GM23248 (cell line): ENCODE measurements at regions not wholly inside any gene's neighbourhood (a gene's known extent, or its start where the extent isn't known, plus 50 kb on each side); places are given as distances from the start of the nearest gene placed in this dataset.

Source experiments
- DNase-seq: peaks from one replicate; pipeline ENCODE4 v3.0.0-alpha.2; 2015
- H2AFZ ChIP-seq: fragments of 200-600 bp; sonication (generic); 2 replicates; pipeline ENCODE4 v1.6.1; 2016; ENCODE audit warnings: antibody characterized with exemption
- H3F3A ChIP-seq: fragments of 200-600 bp; sonication (generic); 2 replicates; pipeline ENCODE4 v1.6.1; 2016; ENCODE audit warnings: mild to moderate bottlenecking, antibody characterized with exemption, mixed run types; ENCODE audit not compliant: insufficient read depth
- H3K27ac ChIP-seq: fragments of 200-600 bp; sonication (generic); 2 replicates; pipeline ENCODE4 v1.5.1; 2016; ENCODE audit warnings: mild to moderate bottlenecking
- H3K27me3 ChIP-seq: fragments of 200-600 bp; sonication (generic); replicated peaks from 2 replicates; pipeline ENCODE4 v1.6.1; 2016; ENCODE audit warnings: mild to moderate bottlenecking; ENCODE audit not compliant: insufficient read depth
- H3K36me3 ChIP-seq: fragments of 200-600 bp; sonication (generic); 2 replicates; pipeline ENCODE4 v1.6.1; 2016; ENCODE audit warnings: low read depth, mild to moderate bottlenecking
- H3K4me1 ChIP-seq: fragments of 200-600 bp; sonication (generic); 2 replicates; pipeline ENCODE4 v1.6.1; 2016; ENCODE audit warnings: mild to moderate bottlenecking; ENCODE audit not compliant: insufficient read depth
- H3K4me2 ChIP-seq: fragments of 200-600 bp; sonication (generic); one replicate; pipeline ENCODE4 v1.6.1; 2016; ENCODE audit warnings: mild to moderate bottlenecking; ENCODE audit not compliant: unreplicated experiment
- H3K4me3 ChIP-seq: fragments of 200-600 bp; sonication (generic); 2 replicates; pipeline ENCODE4 v1.5.1; 2016; ENCODE audit warnings: mild to moderate bottlenecking
- H3K79me2 ChIP-seq: fragments of 200-600 bp; sonication (generic); 2 replicates; pipeline ENCODE4 v1.6.1; 2016; ENCODE audit warnings: mild to moderate bottlenecking; ENCODE audit not compliant: insufficient read depth
- H3K9ac ChIP-seq: fragments of 200-600 bp; sonication (generic); 2 replicates; pipeline ENCODE4 v1.6.1; 2016; ENCODE audit warnings: mild to moderate bottlenecking
- H3K9me2 ChIP-seq: fragments of 200-600 bp; sonication (generic); 2 replicates; pipeline ENCODE4 v1.6.1; 2016; ENCODE audit warnings: mixed run types, mild to moderate bottlenecking, moderate library complexity; ENCODE audit not compliant: insufficient read depth
- H3K9me3 ChIP-seq: fragments of 200-600 bp; sonication (generic); one replicate; pipeline ENCODE4 v1.6.1; 2017; ENCODE audit warnings: low read depth
- H4K20me1 ChIP-seq: fragments of 200-600 bp; sonication (generic); 2 replicates; pipeline ENCODE4 v1.6.0; 2016; ENCODE audit not compliant: insufficient read depth
- EZH2 ChIP-seq: fragments of 200-600 bp; sonication (generic); IDR thresholded peaks from 2 replicates; pipeline ENCODE4 v1.6.1; 2018; ENCODE audit warnings: antibody characterized with exemption, mild to moderate bottlenecking; ENCODE audit not compliant: insufficient read depth, poor library complexity, severe bottlenecking
- EZH2phosphoT487 ChIP-seq: fragments of 200-600 bp; sonication (generic); IDR thresholded peaks from 2 replicates; pipeline ENCODE4 v1.6.1; 2018; ENCODE audit warnings: antibody characterized with exemption, moderate library complexity, mild to moderate bottlenecking, low read depth; ENCODE audit not compliant: insufficient read depth
- WGBS, 2 experiments: methylation state at CpG; one replicate each; pipeline ENCODE4 v1.1.6; 2015 to 2017; ENCODE audit warnings: low lambda C conversion rate in 2 of 2, low coverage in 1 of 2; ENCODE audit errors: missing lambda C conversion rate in 2 of 2; 5-methylcytosine and 5-hydroxymethylcytosine counted together
- in situ Hi-C: fragments of 300-500 bp; cut with MboI; formaldehyde crosslinking; loops from 2 replicates; pipeline ENCODE4 v1.15.0; 2020

DNA sequence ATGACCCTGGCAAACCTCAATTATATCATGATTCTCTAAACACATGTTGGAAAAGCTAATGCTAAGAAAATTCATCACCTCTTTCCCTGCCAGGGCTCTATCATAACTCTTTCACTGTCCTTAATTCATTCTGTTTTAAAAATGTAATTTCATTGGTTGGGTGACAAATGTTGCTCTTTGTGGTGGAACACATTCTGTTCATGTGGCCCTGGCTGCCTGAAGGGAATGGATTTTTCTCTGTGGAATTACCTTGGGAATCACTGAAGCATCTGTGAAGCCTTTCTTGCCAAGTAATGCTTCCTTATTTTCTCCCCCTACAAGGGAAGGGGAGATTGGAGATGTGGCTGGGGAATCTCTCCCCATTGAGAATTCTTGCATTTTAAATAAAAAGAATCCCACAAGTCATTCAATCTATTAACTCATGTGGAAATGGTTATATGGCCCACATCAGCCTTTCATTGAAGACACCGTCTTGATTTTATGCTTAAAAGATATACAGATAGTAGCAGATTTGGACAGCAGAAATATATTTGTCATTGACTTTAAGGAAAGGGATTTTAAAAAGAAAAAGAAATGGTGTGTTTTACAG is 201.8 kb upstream of the NMUR2 start:
- Histone ChIP-seq H3K4me1 (no peaks in the 10 kb centered on the region), H4K20me1 (no peaks in the 10 kb centered on the region), H2AFZ (no peak overlapping the region), H3K79me2 (no peaks in the 10 kb centered on the region), H3K27me3 (no peaks in the 10 kb centered on the region), H3F3A (no peaks in the 10 kb centered on the region), H3K9me2 (no peaks in the 10 kb centered on the region), H3K9ac (no peak overlapping the region), H3K4me3 (no peak overlapping the region), H3K27ac (no peak overlapping the region), H3K9me3 (no peaks in the 10 kb centered on the region), H3K4me2 (no peak overlapping the region), H3K36me3 (no peaks in the 10 kb centered on the region)
- in situ Hi-C loops: no loop called here
- TF ChIP-seq EZH2phosphoT487 (no peak), EZH2 (no peak)
- WGBS, 2 experiments: 0 to 3% methylated on average over 1 of the region's 1 CpG
- no peak for DNase-seq

- Histone ChIP-seq H3K9ac (no peak overlapping the region), H3K4me2 (no peak overlapping the region), H2AFZ (no peak overlapping the region), H3K36me3 (no peaks in the 10 kb centered on the region), H3F3A (no peaks in the 10 kb centered on the region), H3K4me1 (no peaks in the 10 kb centered on the region), H3K27me3 (no peaks in the 10 kb centered on the region), H3K4me3 (no peak overlapping the region), H3K27ac (no peak overlapping the region), H3K79me2 (no peaks in the 10 kb centered on the region), H4K20me1 (no peaks in the 10 kb centered on the region), H3K9me2 (no peaks in the 10 kb centered on the region), H3K9me3 (no peaks in the 10 kb centered on the region)
- 0 to 4% methylated on average over 3 of the region's 3 CpGs for WGBS, 2 experiments
- DNase-seq: no peak
- no peak for TF ChIP-seq EZH2
- no peak for TF ChIP-seq EZH2phosphoT487
- in situ Hi-C loops: no loop called here
These were observed 202.5 kb upstream of the NMUR2 start for GRCh38 chr5:152607401-152608160.

- WGBS, 2 experiments: 1 to 5% methylated on average over 3 of the region's 3 CpGs
- no peak overlapping the region for H3K9ac ChIP-seq
- no peak for DNase-seq
- H3K79me2 ChIP-seq: no peaks in the 10 kb centered on the region
- H2AFZ ChIP-seq: no peak overlapping the region
- H3K4me3 ChIP-seq: no peak overlapping the region
- in situ Hi-C loops: no loop called here
- no peaks in the 10 kb centered on the region for H3K36me3 ChIP-seq
- no peak overlapping the region for H3K27ac ChIP-seq
- H3K4me1 ChIP-seq: no peaks in the 10 kb centered on the region
- H3K9me3 ChIP-seq: no peaks in the 10 kb centered on the region
- H4K20me1 ChIP-seq: no peaks in the 10 kb centered on the region
- no peaks in the 10 kb centered on the region for H3K27me3 ChIP-seq
- H3K4me2 ChIP-seq: no peak overlapping the region
- H3F3A ChIP-seq: no peaks in the 10 kb centered on the region
- H3K9me2 ChIP-seq: no peaks in the 10 kb centered on the region
- TF ChIP-seq EZH2phosphoT487: no peak
- no peak for TF ChIP-seq EZH2
These were observed 203.4 kb upstream of the NMUR2 start for GRCh38 chr5:152608458-152608857.

DNA sequence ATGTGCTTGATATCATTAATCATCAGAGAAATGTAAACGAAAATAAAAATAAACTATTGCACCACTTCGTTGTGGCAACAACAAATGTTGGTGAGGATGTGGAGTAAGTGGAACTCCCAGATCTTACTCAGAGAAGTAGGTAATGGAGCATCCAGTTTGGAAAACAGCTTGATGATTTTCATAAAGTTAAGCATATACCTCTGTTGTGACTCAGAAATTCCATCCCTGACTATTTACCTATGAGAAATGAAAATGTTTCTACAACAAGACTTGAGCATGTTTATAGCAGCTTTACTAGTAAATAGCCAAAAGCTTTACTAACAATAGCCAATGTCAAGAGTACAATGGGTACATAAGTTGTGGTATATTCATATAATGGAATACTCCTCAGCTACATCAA is 214.7 kb upstream of the NMUR2 start:
- H3K36me3 ChIP-seq: no peaks in the 10 kb centered on the region
- no peak overlapping the region for H3K4me3 ChIP-seq
- TF ChIP-seq EZH2 (no peak), EZH2phosphoT487 (no peak)
- WGBS, 2 experiments: 4 to 10% methylated on average over 2 of the region's 2 CpGs
- no peaks in the 10 kb centered on the region for H3K9me3 ChIP-seq
- H3K4me2 ChIP-seq: no peak overlapping the region
- in situ Hi-C loops: no loop called here
- no peak overlapping the region for H3K27ac ChIP-seq
- no peaks in the 10 kb centered on the region for H3K79me2 ChIP-seq
- no peak overlapping the region for H3K9ac ChIP-seq
- no peaks in the 10 kb centered on the region for H3F3A ChIP-seq
- no peaks in the 10 kb centered on the region for H3K27me3 ChIP-seq
- H3K4me1 ChIP-seq: no peaks in the 10 kb centered on the region
- no peak for DNase-seq
- no peak overlapping the region for H2AFZ ChIP-seq
- H3K9me2 ChIP-seq: no peaks in the 10 kb centered on the region
- no peaks in the 10 kb centered on the region for H4K20me1 ChIP-seq
